Spinal cord (tissue), 9 donors: ENCODE measurements at regions not wholly inside any gene's neighbourhood (a gene's known extent, or its start where the extent isn't known, plus 50 kb on each side); places are given as distances from the start of the nearest gene placed in this dataset.

ENCODE experiments used
- DNase-seq, 6 donors: peaks; one replicate each; pipeline versions ENCODE4 v3.0.0 to v3.0.0-alpha.2; 2013 to 2015; ENCODE audit warnings: low spot score in 6 of 6, low read depth in 4 of 6
- H3K27ac ChIP-seq: one replicate; pipeline ENCODE4 v1.5.1; 2013; ENCODE audit warnings: low read depth, low read length, control low read depth
- H3K27me3 ChIP-seq: one replicate; pipeline ENCODE4 v1.6.1; 2013; ENCODE audit warnings: low read length; ENCODE audit not compliant: control insufficient read depth, insufficient read depth
- H3K36me3 ChIP-seq: one replicate; pipeline ENCODE4 v1.6.1; 2013; ENCODE audit warnings: low read length; ENCODE audit not compliant: control insufficient read depth, insufficient read depth
- H3K4me1 ChIP-seq: one replicate; pipeline ENCODE4 v1.6.1; 2013; ENCODE audit warnings: low read length; ENCODE audit not compliant: control insufficient read depth, insufficient read depth
- H3K4me3 ChIP-seq: one replicate; pipeline ENCODE4 v1.5.1; 2013; ENCODE audit warnings: low read depth, low read length, control low read depth
- H3K9me3 ChIP-seq: one replicate; pipeline ENCODE4 v1.6.1; 2013; ENCODE audit warnings: low read length; ENCODE audit not compliant: control insufficient read depth, insufficient read depth
- WGBS: methylation state at CpG from one replicate; pipeline ENCODE4 v1.1.5; 2013; ENCODE audit warnings: missing lambda C conversion rate; ENCODE audit not compliant: insufficient coverage; 5-methylcytosine and 5-hydroxymethylcytosine counted together
- donor health status: healthy.

- Histone ChIP-seq H3K4me3 (no peak overlapping the region), H3K9me3 (no peaks in the 10 kb centered on the region)
- DNase-seq = no peak
Measured at GRCh38 chr2:226573158-226573557, 226.5 kb downstream of the IRS1 start.

DNA sequence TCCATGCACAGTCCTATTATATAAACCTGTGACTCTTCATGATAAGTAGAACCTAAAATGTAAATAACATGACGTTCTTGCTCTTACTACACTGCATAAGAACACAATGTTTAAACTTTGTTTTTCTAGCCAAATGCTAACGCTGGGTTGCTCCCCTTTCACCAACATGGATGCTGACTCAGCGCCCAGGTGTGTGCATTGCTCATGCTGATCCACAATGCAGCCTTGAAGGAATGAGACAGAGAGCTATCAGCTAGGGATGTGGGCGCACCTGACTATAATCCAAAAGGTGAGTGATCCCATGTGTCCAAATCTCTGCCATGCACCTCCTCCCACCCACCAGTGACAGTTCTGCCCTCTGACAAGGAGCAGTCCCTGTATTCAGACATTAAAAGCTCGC, 235.0 kb downstream of the IRS1 start:
- Histone ChIP-seq H3K36me3 (no peaks in the 10 kb centered on the region), H3K9me3 (no peaks in the 10 kb centered on the region), H3K27ac (no peak overlapping the region), H3K27me3 (no peaks in the 10 kb centered on the region), H3K4me3 (no peak overlapping the region), H3K4me1 (no peaks in the 10 kb centered on the region)
- no peak for DNase-seq
- 100% methylated on average over 3 of the region's 5 CpGs for WGBS

More at GRCh38 chr2:226573158-226573557, 226.5 kb downstream of the IRS1 start:
- no peaks in the 10 kb centered on the region for H3K36me3 ChIP-seq
- no peak overlapping the region for H3K27ac ChIP-seq
- no peaks in the 10 kb centered on the region for H3K27me3 ChIP-seq
- no peaks in the 10 kb centered on the region for H3K4me1 ChIP-seq

DNA sequence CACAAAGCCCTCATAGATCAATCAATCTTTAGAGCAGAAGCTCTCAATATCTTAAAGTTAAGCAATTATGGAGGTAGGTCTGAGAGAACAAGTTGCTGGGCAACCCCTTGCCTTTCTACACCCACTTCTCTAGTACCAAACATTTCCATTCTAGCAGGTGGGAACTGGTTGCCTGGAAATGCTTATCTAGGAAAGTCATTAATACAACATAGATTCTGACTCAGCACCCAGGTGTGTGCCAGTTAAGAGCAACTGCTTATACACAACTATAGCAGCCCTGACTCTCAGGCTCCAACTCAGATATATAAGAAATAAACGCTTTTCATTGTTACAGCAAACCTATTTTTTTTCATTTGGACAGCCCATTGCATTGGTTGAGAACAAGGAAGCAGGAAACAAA, 237.7 kb downstream of the IRS1 start:
- no CpG with 5 or more reads among the region's 1 CpG for WGBS

GRCh38 chr2:226560325-226560724, 239.3 kb downstream of the IRS1 start:
- no peaks in the 10 kb centered on the region for H3K36me3 ChIP-seq
- no peaks in the 10 kb centered on the region for H3K9me3 ChIP-seq
- H3K4me3 ChIP-seq = no peak overlapping the region
- H3K27me3 ChIP-seq = no peaks in the 10 kb centered on the region
- no peaks in the 10 kb centered on the region for H3K4me1 ChIP-seq
- H3K27ac ChIP-seq = no peak overlapping the region
- 80% methylated on average over 1 of the region's 2 CpGs for WGBS
- no peak for DNase-seq

More for the DNA sequence above, 237.7 kb downstream of the IRS1 start:
- Histone ChIP-seq H3K27ac (no peak overlapping the region), H3K27me3 (no peaks in the 10 kb centered on the region), H3K9me3 (no peaks in the 10 kb centered on the region), H3K4me3 (no peak overlapping the region), H3K4me1 (no peaks in the 10 kb centered on the region), H3K36me3 (no peaks in the 10 kb centered on the region)
- DNase-seq = no peak

DNA sequence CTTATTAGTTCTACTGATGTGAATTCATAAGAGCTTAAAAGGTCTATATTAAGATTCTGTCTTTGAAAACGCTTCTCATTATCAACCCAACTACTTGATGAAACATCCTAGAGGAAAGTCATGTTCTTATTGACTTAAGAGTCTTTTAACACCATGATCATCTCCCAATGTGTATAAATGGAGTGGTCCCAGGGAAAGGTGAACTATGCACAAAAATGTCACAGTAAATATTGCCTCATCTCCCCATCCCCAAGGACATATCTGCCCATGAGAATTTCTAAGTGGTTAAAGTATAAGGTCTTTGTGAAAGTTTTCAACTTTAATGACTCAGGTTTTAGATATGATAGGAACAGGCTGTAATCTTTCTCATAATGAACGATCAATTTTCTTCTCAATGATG, 240.1 kb downstream of the IRS1 start:
- Histone ChIP-seq H3K9me3 (no peaks in the 10 kb centered on the region), H3K4me1 (no peaks in the 10 kb centered on the region), H3K36me3 (no peaks in the 10 kb centered on the region), H3K27me3 (no peaks in the 10 kb centered on the region), H3K27ac (no peak overlapping the region), H3K4me3 (no peak overlapping the region)
- no peak for DNase-seq
- no CpG with 5 or more reads among the region's 2 CpGs for WGBS

- no peaks in the 10 kb centered on the region for H3K9me3 ChIP-seq
- no peaks in the 10 kb centered on the region for H3K4me1 ChIP-seq
- H3K27me3 ChIP-seq = no peaks in the 10 kb centered on the region
- H3K27ac ChIP-seq = no peak overlapping the region
- WGBS = 89% methylated on average over 3 of the region's 5 CpGs
- no peak overlapping the region for H3K4me3 ChIP-seq
- H3K36me3 ChIP-seq = no peaks in the 10 kb centered on the region
- DNase-seq = no peak
Measured at GRCh38 chr2:226558418-226558817, 241.2 kb downstream of the IRS1 start.

- H3K36me3 ChIP-seq = no peaks in the 10 kb centered on the region
- DNase-seq = no peak
- H3K27ac ChIP-seq = no peak overlapping the region
- no CpG with 5 or more reads among the region's 4 CpGs for WGBS
- no peak overlapping the region for H3K4me3 ChIP-seq
- no peaks in the 10 kb centered on the region for H3K27me3 ChIP-seq
- H3K4me1 ChIP-seq = no peaks in the 10 kb centered on the region
- no peaks in the 10 kb centered on the region for H3K9me3 ChIP-seq
Measured at GRCh38 chr2:226556050-226556449, 243.6 kb downstream of the IRS1 start.

- no peak for DNase-seq
- no peak overlapping the region for H3K4me3 ChIP-seq
- no peaks in the 10 kb centered on the region for H3K4me1 ChIP-seq
- H3K27ac ChIP-seq = no peak overlapping the region
- H3K36me3 ChIP-seq = no peaks in the 10 kb centered on the region
- no peaks in the 10 kb centered on the region for H3K9me3 ChIP-seq
- WGBS = no CpG with 5 or more reads among the region's 1 CpG
- no peaks in the 10 kb centered on the region for H3K27me3 ChIP-seq
Measured at GRCh38 chr2:226554701-226555100, 244.9 kb downstream of the IRS1 start.

GRCh38 chr2:226553333-226553732, 246.3 kb downstream of the IRS1 start:
- 83% methylated on average over 1 of the region's 3 CpGs for WGBS
- Histone ChIP-seq H3K4me3 (no peak overlapping the region), H3K4me1 (no peaks in the 10 kb centered on the region), H3K27me3 (no peaks in the 10 kb centered on the region), H3K9me3 (no peaks in the 10 kb centered on the region), H3K27ac (no peak overlapping the region), H3K36me3 (no peaks in the 10 kb centered on the region)
- no peak for DNase-seq

GRCh38 chr2:226552571-226553285, 246.9 kb downstream of the IRS1 start:
- no peak overlapping the region for H3K27ac ChIP-seq
- no peaks in the 10 kb centered on the region for H3K9me3 ChIP-seq
- H3K4me1 ChIP-seq = no peaks in the 10 kb centered on the region
- H3K27me3 ChIP-seq = no peaks in the 10 kb centered on the region
- no peaks in the 10 kb centered on the region for H3K36me3 ChIP-seq
- DNase-seq = no peak
- no peak overlapping the region for H3K4me3 ChIP-seq
- whole genome bisulfite sequencing = 72% methylated on average over 2 of the region's 5 CpGs
